IPS-15b (cell line): ENCODE measurements at regions not wholly inside any gene's neighbourhood (a gene's known extent, or its start where the extent isn't known, plus 50 kb on each side); places are given as distances from the start of the nearest gene placed in this dataset.

ENCODE experiments used
- H3K27me3 ChIP-seq: one replicate; pipeline ENCODE4 v1.6.1; 2013; ENCODE audit warnings: low read length; ENCODE audit not compliant: control insufficient read depth, insufficient read depth
- H3K36me3 ChIP-seq: one replicate; pipeline ENCODE4 v1.6.1; 2013; ENCODE audit warnings: low read length; ENCODE audit not compliant: control insufficient read depth, insufficient read depth
- H3K4me1 ChIP-seq: one replicate; pipeline ENCODE4 v1.6.1; 2013; ENCODE audit warnings: mild to moderate bottlenecking, low read length; ENCODE audit not compliant: control insufficient read depth, insufficient read depth
- H3K4me3 ChIP-seq: one replicate; pipeline ENCODE4 v1.5.1; 2013; ENCODE audit warnings: low read depth, low read length
- H3K9ac ChIP-seq: one replicate; pipeline ENCODE4 v1.6.1; 2013; ENCODE audit warnings: low read depth, mild to moderate bottlenecking, low read length
- H3K9me3 ChIP-seq: one replicate; pipeline ENCODE4 v1.6.1; 2013; ENCODE audit warnings: mild to moderate bottlenecking, low read length; ENCODE audit not compliant: control insufficient read depth, insufficient read depth

GRCh38 chr13:40127925-40128324 is 472.5 kb downstream of the COG6 start:
- H3K36me3 ChIP-seq: no peaks in the 10 kb centered on the region
- no peak overlapping the region for H3K9ac ChIP-seq
- no peaks in the 10 kb centered on the region for H3K27me3 ChIP-seq
- H3K4me3 ChIP-seq: no peak overlapping the region
- no peaks in the 10 kb centered on the region for H3K4me1 ChIP-seq
- H3K9me3 ChIP-seq: no peaks in the 10 kb centered on the region

- H3K4me3 ChIP-seq: no peak overlapping the region
- H3K27me3 ChIP-seq: no peaks in the 10 kb centered on the region
- H3K4me1 ChIP-seq: no peaks in the 10 kb centered on the region
- H3K36me3 ChIP-seq: no peaks in the 10 kb centered on the region
- H3K9me3 ChIP-seq: no peaks in the 10 kb centered on the region
- no peak overlapping the region for H3K9ac ChIP-seq
Observed at GRCh38 chr13:40129467-40129866, 474.0 kb downstream of the COG6 start.

GRCh38 chr13:40130871-40131636 is 475.6 kb downstream of the COG6 start:
- Histone ChIP-seq H3K4me3 (no peak overlapping the region), H3K27me3 (no peaks in the 10 kb centered on the region), H3K9me3 (no peaks in the 10 kb centered on the region), H3K36me3 (no peaks in the 10 kb centered on the region), H3K4me1 (no peaks in the 10 kb centered on the region), H3K9ac (no peak overlapping the region)

- H3K4me3 ChIP-seq: no peak overlapping the region
- H3K9ac ChIP-seq: no peak overlapping the region
- no peaks in the 10 kb centered on the region for H3K4me1 ChIP-seq
- no peaks in the 10 kb centered on the region for H3K9me3 ChIP-seq
- no peaks in the 10 kb centered on the region for H3K36me3 ChIP-seq
- H3K27me3 ChIP-seq: no peaks in the 10 kb centered on the region
Observed at GRCh38 chr13:40132249-40132648, 476.8 kb downstream of the COG6 start.

- no peak overlapping the region for H3K4me3 ChIP-seq
- no peak overlapping the region for H3K9ac ChIP-seq
- no peaks in the 10 kb centered on the region for H3K36me3 ChIP-seq
- no peaks in the 10 kb centered on the region for H3K9me3 ChIP-seq
- H3K4me1 ChIP-seq: no peaks in the 10 kb centered on the region
- H3K27me3 ChIP-seq: no peaks in the 10 kb centered on the region
Observed at GRCh38 chr13:40136896-40137295, 481.4 kb downstream of the COG6 start.

GRCh38 chr13:40137400-40137799 is 481.9 kb downstream of the COG6 start:
- Histone ChIP-seq H3K36me3 (no peaks in the 10 kb centered on the region), H3K9ac (no peak overlapping the region), H3K4me1 (no peaks in the 10 kb centered on the region), H3K4me3 (no peak overlapping the region), H3K9me3 (no peaks in the 10 kb centered on the region), H3K27me3 (no peaks in the 10 kb centered on the region)

GRCh38 chr13:40139896-40140520 is 484.5 kb downstream of the COG6 start:
- no peak overlapping the region for H3K4me3 ChIP-seq
- H3K27me3 ChIP-seq: no peaks in the 10 kb centered on the region
- H3K4me1 ChIP-seq: no peaks in the 10 kb centered on the region
- H3K9ac ChIP-seq: no peak overlapping the region
- H3K9me3 ChIP-seq: no peaks in the 10 kb centered on the region
- H3K36me3 ChIP-seq: no peaks in the 10 kb centered on the region

GRCh38 chr13:40141859-40142555 is 486.5 kb downstream of the COG6 start:
- Histone ChIP-seq H3K9me3 (no peaks in the 10 kb centered on the region), H3K9ac (no peak overlapping the region), H3K27me3 (no peaks in the 10 kb centered on the region), H3K4me1 (no peaks in the 10 kb centered on the region), H3K4me3 (no peak overlapping the region), H3K36me3 (no peaks in the 10 kb centered on the region)

- H3K4me3 ChIP-seq: no peak overlapping the region
- H3K9ac ChIP-seq: no peak overlapping the region
- no peaks in the 10 kb centered on the region for H3K9me3 ChIP-seq
- no peaks in the 10 kb centered on the region for H3K4me1 ChIP-seq
- no peaks in the 10 kb centered on the region for H3K27me3 ChIP-seq
- H3K36me3 ChIP-seq: no peaks in the 10 kb centered on the region
Observed at GRCh38 chr13:40143106-40143505, 487.6 kb downstream of the COG6 start.

GRCh38 chr13:40143559-40143958 is 488.1 kb downstream of the COG6 start:
- H3K4me1 ChIP-seq: no peaks in the 10 kb centered on the region

GRCh38 chr13:40145139-40145538 is 489.7 kb downstream of the COG6 start:
- H3K9me3 ChIP-seq: no peaks in the 10 kb centered on the region
- no peak overlapping the region for H3K9ac ChIP-seq
- no peaks in the 10 kb centered on the region for H3K4me1 ChIP-seq
- no peaks in the 10 kb centered on the region for H3K36me3 ChIP-seq
- no peaks in the 10 kb centered on the region for H3K27me3 ChIP-seq
- no peak overlapping the region for H3K4me3 ChIP-seq

More at GRCh38 chr13:40143559-40143958, 488.1 kb downstream of the COG6 start:
- H3K4me3 ChIP-seq: no peak overlapping the region
- no peaks in the 10 kb centered on the region for H3K27me3 ChIP-seq
- no peak overlapping the region for H3K9ac ChIP-seq
- no peaks in the 10 kb centered on the region for H3K36me3 ChIP-seq
- H3K9me3 ChIP-seq: no peaks in the 10 kb centered on the region

GRCh38 chr13:40146063-40146462 is 490.6 kb downstream of the COG6 start:
- no peaks in the 10 kb centered on the region for H3K4me1 ChIP-seq
- H3K9ac ChIP-seq: no peak overlapping the region
- no peaks in the 10 kb centered on the region for H3K27me3 ChIP-seq
- H3K9me3 ChIP-seq: no peaks in the 10 kb centered on the region
- H3K36me3 ChIP-seq: no peaks in the 10 kb centered on the region
- H3K4me3 ChIP-seq: no peak overlapping the region
